ENCODE measurements at regions not wholly inside any gene's neighbourhood (a gene's known extent, or its start where the extent isn't known, plus 50 kb on each side); places are given as distances from the start of the nearest gene placed in this dataset.
"Not testable (repeated sequence)": the region's sequence is repeated elsewhere in the genome, so short reads cannot be mapped to it uniquely, and the experiment has no call there.

GRCh38 chr1:112855152-112855828 lies 100.7 kb downstream of the SLC16A1 start:
- no peak overlapping the region for H2AK5ac ChIP-seq (ENCODE audit: low read length, severe bottlenecking)
- H3K9ac ChIP-seq (ENCODE audit: low read length), result peak overlapping the region; percentile 45
- H3K27ac ChIP-seq (ENCODE audit: low read length, poor library complexity, severe bottlenecking), result no peak overlapping the region
- no peak overlapping the region for H2BK12ac ChIP-seq (ENCODE audit: low read length in 2 of 2)
- H3K14ac ChIP-seq (ENCODE audit: low read length in 2 of 2), result no peak overlapping the region
- H2BK5ac ChIP-seq (ENCODE audit: low read depth, low read length, poor library complexity, severe bottlenecking), result no peak overlapping the region
- H3K27me3 ChIP-seq (ENCODE audit: control insufficient read depth in 1 of 2, insufficient read depth in 1 of 2, low read length in 2 of 2), result peaks cover 0 to 3% of the 10 kb centered on the region in 2 experiments
- H2AFZ ChIP-seq (ENCODE audit: low read depth, low read length), result no peak overlapping the region
- no peak overlapping the region for H2BK15ac ChIP-seq (ENCODE audit: low read depth, poor library complexity, severe bottlenecking)
- H4K91ac ChIP-seq (ENCODE audit: low read length), result no peak overlapping the region
- no peak overlapping the region for H4K8ac ChIP-seq (ENCODE audit: low read length)
- H3K18ac ChIP-seq (ENCODE audit: low read depth in 1 of 2, low read length in 2 of 2), result no peak overlapping the region
- H2BK120ac ChIP-seq (ENCODE audit: low read depth, low read length), result no peak overlapping the region
- H3K79me1 ChIP-seq (replicated peaks; ENCODE audit: low read length, poor library complexity, severe bottlenecking), result no peaks in the 10 kb centered on the region
- DNase-seq, result no peak
- WGBS, result 61% methylated on average over 6 of the region's 6 CpGs
- H3K4ac ChIP-seq (ENCODE audit: low read depth in 1 of 2, low read length in 2 of 2), result no peak overlapping the region
- peaks cover under 1% of the 10 kb centered on the region for H3K4me1 ChIP-seq (ENCODE audit: control insufficient read depth, insufficient read depth, low read depth, low read length)
- peak overlapping the region in 1 of 2 experiments; percentile 69 for H3K4me3 ChIP-seq (ENCODE audit: insufficient read depth in 1 of 2, low read depth in 1 of 2, low read length in 2 of 2)
- no peaks in the 10 kb centered on the region for H3K36me3 ChIP-seq (ENCODE audit: control insufficient read depth in 1 of 2, insufficient read depth in 2 of 2, low read depth in 1 of 2, low read length in 2 of 2)
- H3K4me2 ChIP-seq (ENCODE audit: low read length, poor library complexity, severe bottlenecking), result no peak overlapping the region
- no peaks in the 10 kb centered on the region for H3K9me3 ChIP-seq (ENCODE audit: control insufficient read depth, low read length)
- H3K23ac ChIP-seq (ENCODE audit: low read length in 2 of 2), result no peak overlapping the region

GRCh38 chr1:112854368-112854984 lies 101.5 kb downstream of the SLC16A1 start:
- H2AK5ac ChIP-seq (ENCODE audit: low read length, severe bottlenecking); H3K23ac ChIP-seq (ENCODE audit: low read length in 2 of 2); H2BK120ac ChIP-seq (ENCODE audit: low read depth, low read length); H3K4me1 ChIP-seq (ENCODE audit: control insufficient read depth, insufficient read depth, low read depth, low read length); H2BK5ac ChIP-seq (ENCODE audit: low read depth, low read length, poor library complexity, severe bottlenecking); DNase-seq; H3K9me3 ChIP-seq (ENCODE audit: control insufficient read depth, low read length); H2AFZ ChIP-seq (ENCODE audit: low read depth, low read length); H4K91ac ChIP-seq (ENCODE audit: low read length); H2BK15ac ChIP-seq (ENCODE audit: low read depth, poor library complexity, severe bottlenecking); H2BK12ac ChIP-seq (ENCODE audit: low read length in 2 of 2); H3K18ac ChIP-seq (ENCODE audit: low read depth in 1 of 2, low read length in 2 of 2); H3K36me3 ChIP-seq (ENCODE audit: control insufficient read depth in 1 of 2, insufficient read depth in 2 of 2, low read depth in 1 of 2, low read length in 2 of 2); H3K14ac ChIP-seq (ENCODE audit: low read length in 2 of 2); H3K27ac ChIP-seq (ENCODE audit: low read length, poor library complexity, severe bottlenecking); H3K4ac ChIP-seq (ENCODE audit: low read depth in 1 of 2, low read length in 2 of 2); H4K8ac ChIP-seq (ENCODE audit: low read length); H3K79me1 ChIP-seq (replicated peaks; ENCODE audit: low read length, poor library complexity, severe bottlenecking); H3K27me3 ChIP-seq (ENCODE audit: control insufficient read depth in 1 of 2, insufficient read depth in 1 of 2, low read length in 2 of 2); H3K4me2 ChIP-seq (ENCODE audit: low read length, poor library complexity, severe bottlenecking): not testable (repeated sequence)
- WGBS, result 97% methylated on average over 32 of the region's 45 CpGs
- Histone ChIP-seq H3K9ac (ENCODE audit: low read length) (peak overlapping the region; percentile 45), H3K4me3 (ENCODE audit: insufficient read depth in 1 of 2, low read depth in 1 of 2, low read length in 2 of 2) (peak overlapping the region in 1 of 2 experiments; percentile 69)

GRCh38 chr1:112853915-112854314 lies 102.1 kb downstream of the SLC16A1 start:
- DNase-seq; H2AFZ ChIP-seq (ENCODE audit: low read depth, low read length); H3K23ac ChIP-seq (ENCODE audit: low read length in 2 of 2); H3K14ac ChIP-seq (ENCODE audit: low read length in 2 of 2); H3K4ac ChIP-seq (ENCODE audit: low read depth in 1 of 2, low read length in 2 of 2); H3K79me1 ChIP-seq (replicated peaks; ENCODE audit: low read length, poor library complexity, severe bottlenecking); H3K18ac ChIP-seq (ENCODE audit: low read depth in 1 of 2, low read length in 2 of 2); H3K4me3 ChIP-seq (ENCODE audit: insufficient read depth in 1 of 2, low read depth in 1 of 2, low read length in 2 of 2); H3K27me3 ChIP-seq (ENCODE audit: control insufficient read depth in 1 of 2, insufficient read depth in 1 of 2, low read length in 2 of 2); H3K9me3 ChIP-seq (ENCODE audit: control insufficient read depth, low read length); H2AK5ac ChIP-seq (ENCODE audit: low read length, severe bottlenecking); H2BK15ac ChIP-seq (ENCODE audit: low read depth, poor library complexity, severe bottlenecking); H2BK120ac ChIP-seq (ENCODE audit: low read depth, low read length); H2BK12ac ChIP-seq (ENCODE audit: low read length in 2 of 2); H3K27ac ChIP-seq (ENCODE audit: low read length, poor library complexity, severe bottlenecking); H2BK5ac ChIP-seq (ENCODE audit: low read depth, low read length, poor library complexity, severe bottlenecking); H3K4me2 ChIP-seq (ENCODE audit: low read length, poor library complexity, severe bottlenecking); H4K8ac ChIP-seq (ENCODE audit: low read length); H4K91ac ChIP-seq (ENCODE audit: low read length); H3K36me3 ChIP-seq (ENCODE audit: control insufficient read depth in 1 of 2, insufficient read depth in 2 of 2, low read depth in 1 of 2, low read length in 2 of 2); H3K9ac ChIP-seq (ENCODE audit: low read length): not testable (repeated sequence)
- 90% methylated on average over 3 of the region's 8 CpGs for WGBS
- peaks cover 12% of the 10 kb centered on the region for H3K4me1 ChIP-seq (ENCODE audit: control insufficient read depth, insufficient read depth, low read depth, low read length)

- Histone ChIP-seq H2AK5ac (ENCODE audit: low read length, severe bottlenecking) (no peak overlapping the region), H3K14ac (ENCODE audit: low read length in 2 of 2) (no peak overlapping the region), H3K4me2 (ENCODE audit: low read length, poor library complexity, severe bottlenecking) (no peak overlapping the region), H3K4me3 (ENCODE audit: insufficient read depth in 1 of 2, low read depth in 1 of 2, low read length in 2 of 2) (no peak overlapping the region), H3K18ac (ENCODE audit: low read depth in 1 of 2, low read length in 2 of 2) (no peak overlapping the region), H3K9ac (ENCODE audit: low read length) (no peak overlapping the region), H4K91ac (ENCODE audit: low read length) (no peak overlapping the region), H2BK12ac (ENCODE audit: low read length in 2 of 2) (no peak overlapping the region), H3K27ac (ENCODE audit: low read length, poor library complexity, severe bottlenecking) (no peak overlapping the region), H3K9me3 (ENCODE audit: control insufficient read depth, low read length) (no peaks in the 10 kb centered on the region), H3K4ac (ENCODE audit: low read depth in 1 of 2, low read length in 2 of 2) (no peak overlapping the region), H3K23ac (ENCODE audit: low read length in 2 of 2) (no peak overlapping the region), H2BK15ac (ENCODE audit: low read depth, poor library complexity, severe bottlenecking) (no peak overlapping the region), H3K4me1 (ENCODE audit: control insufficient read depth, insufficient read depth, low read depth, low read length) (peaks cover 12% of the 10 kb centered on the region), H3K79me1 (replicated peaks; ENCODE audit: low read length, poor library complexity, severe bottlenecking) (no peaks in the 10 kb centered on the region), H2BK120ac (ENCODE audit: low read depth, low read length) (no peak overlapping the region), H2BK5ac (ENCODE audit: low read depth, low read length, poor library complexity, severe bottlenecking) (no peak overlapping the region), H3K27me3 (ENCODE audit: control insufficient read depth in 1 of 2, insufficient read depth in 1 of 2, low read length in 2 of 2) (peaks cover 0 to 8% of the 10 kb centered on the region in 2 experiments), H2AFZ (ENCODE audit: low read depth, low read length) (no peak overlapping the region), H4K8ac (ENCODE audit: low read length) (no peak overlapping the region), H3K36me3 (ENCODE audit: control insufficient read depth in 1 of 2, insufficient read depth in 2 of 2, low read depth in 1 of 2, low read length in 2 of 2) (no peaks in the 10 kb centered on the region)
- DNase-seq, result no peak
- 98% methylated on average over 2 of the region's 2 CpGs for WGBS
Measured at GRCh38 chr1:112852934-112853333, 103.1 kb downstream of the SLC16A1 start.
